Neural cell (in vitro differentiated cells): ENCODE measurements at regions not wholly inside any gene's neighbourhood (a gene's known extent, or its start where the extent isn't known, plus 50 kb on each side); places are given as distances from the start of the nearest gene placed in this dataset.

Experiments used
- CTCF ChIP-seq: fragments of 450-650 bp; IDR thresholded peaks from 2 replicates; pipeline ENCODE4 v1.5.1; 2014; ENCODE audit warnings: antibody characterized with exemption, mild to moderate bottlenecking, moderate library complexity; ENCODE audit not compliant: poor library complexity, severe bottlenecking
- EP300 ChIP-seq: fragments of 450-650 bp; conservative IDR thresholded peaks from 2 replicates; pipeline ENCODE4 v1.6.1; 2014; ENCODE audit warnings: antibody characterized with exemption, mild to moderate bottlenecking, moderate library complexity; ENCODE audit not compliant: poor library complexity, severe bottlenecking
- EZH2 ChIP-seq: fragments of 200-600, 300-800 bp; shearing (Covaris generic), sonication (generic); IDR thresholded peaks from 2 replicates; pipeline ENCODE4 v1.6.1; 2014; ENCODE audit warnings: antibody characterized with exemption, low read length, borderline replicate concordance, mild to moderate bottlenecking; ENCODE audit not compliant: insufficient read depth, poor library complexity, severe bottlenecking
- MXI1 ChIP-seq: fragments of 450-650 bp; conservative IDR thresholded peaks from 2 replicates; pipeline ENCODE4 v1.6.1; 2014; ENCODE audit warnings: antibody characterized with exemption, mild to moderate bottlenecking; ENCODE audit not compliant: poor library complexity, severe bottlenecking
- POLR2AphosphoS5 ChIP-seq: IDR thresholded peaks from 2 replicates; pipeline ENCODE4 v1.6.1; 2012
- RAD21 ChIP-seq: fragments of 450-650 bp; conservative IDR thresholded peaks from 2 replicates; pipeline ENCODE4 v1.6.1; 2014; ENCODE audit warnings: antibody characterized with exemption, mild to moderate bottlenecking, moderate library complexity
- REST ChIP-seq: IDR thresholded peaks from 2 replicates; pipeline ENCODE4 v1.6.1; 2012; ENCODE audit warnings: borderline replicate concordance

- TF ChIP-seq RAD21 (no peak), EZH2 (no peak), CTCF (no peak), REST (no peak), POLR2AphosphoS5 (peak; percentile 67), MXI1 (no peak), EP300 (no peak)
These were observed 864.4 kb downstream of the VGLL3 start for GRCh38 chr3:86126552-86126951.
